ENCODE measurements at regions not wholly inside any gene's neighbourhood (a gene's known extent, or its start where the extent isn't known, plus 50 kb on each side); places are given as distances from the start of the nearest gene placed in this dataset.

DNA sequence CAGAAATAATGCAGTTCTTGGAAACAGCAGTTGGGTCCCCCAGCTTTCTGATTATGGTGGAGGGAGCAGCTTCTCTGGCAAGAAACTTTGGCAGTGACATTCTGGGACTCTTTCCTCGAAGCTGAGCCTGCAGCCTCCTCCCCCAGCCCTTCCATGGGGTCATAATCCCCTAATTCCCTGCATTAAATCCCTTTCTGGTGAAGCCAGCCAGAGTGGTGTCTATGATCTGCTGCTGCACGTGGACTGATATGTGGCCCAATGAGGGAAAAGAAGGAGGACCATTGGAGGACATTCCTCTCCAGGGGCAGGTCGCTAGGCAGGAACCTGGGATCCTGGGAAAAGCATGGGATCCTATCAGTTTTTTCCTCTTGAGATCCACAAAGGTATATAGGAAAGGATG lies 470.5 kb downstream of the RPS24 start:
- TF ChIP-seq NFRKB (IDR thresholded peaks at IDR 0.05) (no peak), ARNT (IDR thresholded peaks at IDR 0.05) (no peak), ZNF384 (IDR thresholded peaks at IDR 0.05) (no peak), ELF4 (IDR thresholded peaks at IDR 0.05) (no peak), SUZ12 (IDR thresholded peaks at IDR 0.05) (no peak), HDGF (IDR thresholded peaks at IDR 0.05; ENCODE audit: borderline replicate concordance) (no peak), CTBP1 (IDR thresholded peaks at IDR 0.05; ENCODE audit: borderline replicate concordance) (no peak), BHLHE40 (IDR thresholded peaks at IDR 0.05; ENCODE audit: borderline replicate concordance) (no peak)
- ChIA-PET CTCF (no interaction called here), POLR2A (no interaction called here)
- DNase-seq (ENCODE audit: extremely low spot score), result no peak

DNA sequence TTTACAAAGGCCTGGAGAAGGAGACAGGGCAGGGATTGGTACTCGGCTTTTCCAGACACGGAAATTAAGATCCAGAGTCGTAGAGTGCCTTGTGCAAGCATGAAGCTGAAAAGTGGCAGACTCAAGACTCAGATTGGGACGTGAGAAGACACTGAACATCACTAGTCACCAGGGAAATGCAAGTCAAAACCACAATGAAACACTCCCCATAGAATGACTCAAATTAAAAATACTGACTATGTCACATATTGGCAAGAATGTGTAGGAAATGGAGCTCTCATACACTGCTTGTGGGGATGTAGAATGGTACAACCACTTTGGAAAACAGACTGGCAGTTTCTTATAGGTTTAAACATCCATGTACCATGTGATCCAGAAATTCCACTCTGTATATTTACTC lies 472.0 kb downstream of the RPS24 start:
- POLR2A ChIA-PET, result no interaction called here
- DNase-seq (ENCODE audit: extremely low spot score), result no peak
- CTCF ChIA-PET, result no interaction called here
- no peak for TF ChIP-seq FOXK2 (IDR thresholded peaks at IDR 0.05)
- TF ChIP-seq HDGF (IDR thresholded peaks at IDR 0.05; ENCODE audit: borderline replicate concordance), result no peak
- TF ChIP-seq SP1 (IDR thresholded peaks at IDR 0.05), result no peak
- no peak for TF ChIP-seq BHLHE40 (IDR thresholded peaks at IDR 0.05; ENCODE audit: borderline replicate concordance)
- no peak for TF ChIP-seq ZNF384 (IDR thresholded peaks at IDR 0.05)
- no peak for TF ChIP-seq FOXA1 (IDR thresholded peaks at IDR 0.05)
- no peak for TF ChIP-seq ELF4 (IDR thresholded peaks at IDR 0.05)
- no peak for TF ChIP-seq FOXM1 (IDR thresholded peaks at IDR 0.05; ENCODE audit: borderline replicate concordance)
- no peak for TF ChIP-seq LEF1 (IDR thresholded peaks at IDR 0.05; ENCODE audit: borderline replicate concordance)
- TF ChIP-seq L3MBTL2 (conservative IDR thresholded peaks at IDR 0.05), result no peak
- TF ChIP-seq CTBP1 (IDR thresholded peaks at IDR 0.05; ENCODE audit: borderline replicate concordance), result no peak
- TF ChIP-seq TARDBP (IDR thresholded peaks at IDR 0.05), result no peak
- no peak for TF ChIP-seq NFRKB (IDR thresholded peaks at IDR 0.05)
- TF ChIP-seq SUZ12 (IDR thresholded peaks at IDR 0.05), result no peak
- TF ChIP-seq ARNT (IDR thresholded peaks at IDR 0.05), result no peak

DNA sequence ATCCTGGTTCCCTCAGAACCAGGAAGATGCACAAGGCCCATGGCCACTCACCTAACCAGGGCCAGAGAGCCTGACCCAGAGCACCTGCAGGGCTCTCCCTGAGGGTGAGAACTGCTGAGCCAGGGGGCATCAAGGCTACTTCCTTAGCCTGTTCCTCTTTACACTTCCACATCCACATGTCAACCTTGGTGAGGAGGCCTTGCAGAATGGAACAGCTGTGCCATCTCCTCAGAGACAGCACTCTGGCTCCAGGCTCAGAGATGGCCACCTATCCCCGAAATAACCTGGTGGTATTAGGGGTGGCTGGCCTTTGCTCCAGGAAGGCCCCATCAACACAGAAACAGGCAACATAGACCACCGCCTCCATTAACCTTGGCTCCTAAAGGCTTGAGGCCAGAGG lies 473.0 kb downstream of the RPS24 start:
- POLR2A ChIA-PET, result no interaction called here
- DNase-seq (ENCODE audit: extremely low spot score), result no peak
- CTCF ChIA-PET, result no interaction called here
- TF ChIP-seq LEF1 (IDR thresholded peaks at IDR 0.05; ENCODE audit: borderline replicate concordance), result no peak
- no peak for TF ChIP-seq CTBP1 (IDR thresholded peaks at IDR 0.05; ENCODE audit: borderline replicate concordance)
- TF ChIP-seq FOXK2 (IDR thresholded peaks at IDR 0.05), result no peak
- no peak for TF ChIP-seq ZNF384 (IDR thresholded peaks at IDR 0.05)
- no peak for TF ChIP-seq NFRKB (IDR thresholded peaks at IDR 0.05)
- no peak for TF ChIP-seq ARNT (IDR thresholded peaks at IDR 0.05)
- TF ChIP-seq TARDBP (IDR thresholded peaks at IDR 0.05), result no peak
- TF ChIP-seq FOXM1 (IDR thresholded peaks at IDR 0.05; ENCODE audit: borderline replicate concordance), result no peak
- TF ChIP-seq L3MBTL2 (conservative IDR thresholded peaks at IDR 0.05), result no peak
- TF ChIP-seq SP1 (IDR thresholded peaks at IDR 0.05), result no peak
- no peak for TF ChIP-seq HDGF (IDR thresholded peaks at IDR 0.05; ENCODE audit: borderline replicate concordance)
- TF ChIP-seq ELF4 (IDR thresholded peaks at IDR 0.05), result no peak

DNA sequence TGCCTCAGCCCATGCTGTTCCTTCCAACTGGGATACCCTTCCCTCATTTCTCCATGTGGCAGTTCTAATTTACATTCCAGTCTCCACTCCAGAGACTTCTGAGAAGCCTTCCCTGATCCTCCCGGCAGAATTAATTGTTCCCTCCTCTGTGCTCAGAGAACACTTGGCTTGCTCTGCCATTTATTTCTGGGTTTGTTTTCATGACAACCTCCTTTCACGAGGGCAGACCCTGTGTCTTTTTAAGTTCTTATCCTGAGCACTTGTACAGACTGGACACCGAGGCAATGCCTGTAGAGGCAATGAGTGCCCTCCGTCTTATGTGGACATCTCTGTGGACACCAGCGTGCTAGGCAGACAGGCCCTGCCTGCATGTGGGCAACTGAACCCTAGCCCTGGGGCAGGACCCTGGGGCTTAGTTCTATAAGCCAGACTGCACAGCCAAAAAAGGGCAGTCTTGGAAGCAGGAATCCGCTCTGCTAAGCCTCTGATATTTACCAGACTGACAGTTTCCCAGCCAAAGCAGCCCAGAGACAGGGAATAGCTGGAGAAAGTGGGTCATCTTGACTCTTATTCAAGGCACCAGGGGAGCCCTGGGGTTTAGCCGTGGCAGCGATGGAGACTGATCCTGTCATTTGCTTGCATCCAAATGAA lies 474.0 kb downstream of the RPS24 start:
- ChIA-PET CTCF (no interaction called here), POLR2A (no interaction called here)
- DNase-seq (ENCODE audit: extremely low spot score), result no peak
- no peak for TF ChIP-seq TARDBP (IDR thresholded peaks at IDR 0.05)
- TF ChIP-seq BHLHE40 (IDR thresholded peaks at IDR 0.05; ENCODE audit: borderline replicate concordance), result no peak
- TF ChIP-seq ARNT (IDR thresholded peaks at IDR 0.05), result no peak
- no peak for TF ChIP-seq FOXM1 (IDR thresholded peaks at IDR 0.05; ENCODE audit: borderline replicate concordance)
- no peak for TF ChIP-seq FOXA1 (IDR thresholded peaks at IDR 0.05)
- TF ChIP-seq LEF1 (IDR thresholded peaks at IDR 0.05; ENCODE audit: borderline replicate concordance), result no peak
- no peak for TF ChIP-seq ELF4 (IDR thresholded peaks at IDR 0.05)
- TF ChIP-seq HDGF (IDR thresholded peaks at IDR 0.05; ENCODE audit: borderline replicate concordance), result no peak
- no peak for TF ChIP-seq CTBP1 (IDR thresholded peaks at IDR 0.05; ENCODE audit: borderline replicate concordance)
- TF ChIP-seq NFRKB (IDR thresholded peaks at IDR 0.05), result no peak

DNA sequence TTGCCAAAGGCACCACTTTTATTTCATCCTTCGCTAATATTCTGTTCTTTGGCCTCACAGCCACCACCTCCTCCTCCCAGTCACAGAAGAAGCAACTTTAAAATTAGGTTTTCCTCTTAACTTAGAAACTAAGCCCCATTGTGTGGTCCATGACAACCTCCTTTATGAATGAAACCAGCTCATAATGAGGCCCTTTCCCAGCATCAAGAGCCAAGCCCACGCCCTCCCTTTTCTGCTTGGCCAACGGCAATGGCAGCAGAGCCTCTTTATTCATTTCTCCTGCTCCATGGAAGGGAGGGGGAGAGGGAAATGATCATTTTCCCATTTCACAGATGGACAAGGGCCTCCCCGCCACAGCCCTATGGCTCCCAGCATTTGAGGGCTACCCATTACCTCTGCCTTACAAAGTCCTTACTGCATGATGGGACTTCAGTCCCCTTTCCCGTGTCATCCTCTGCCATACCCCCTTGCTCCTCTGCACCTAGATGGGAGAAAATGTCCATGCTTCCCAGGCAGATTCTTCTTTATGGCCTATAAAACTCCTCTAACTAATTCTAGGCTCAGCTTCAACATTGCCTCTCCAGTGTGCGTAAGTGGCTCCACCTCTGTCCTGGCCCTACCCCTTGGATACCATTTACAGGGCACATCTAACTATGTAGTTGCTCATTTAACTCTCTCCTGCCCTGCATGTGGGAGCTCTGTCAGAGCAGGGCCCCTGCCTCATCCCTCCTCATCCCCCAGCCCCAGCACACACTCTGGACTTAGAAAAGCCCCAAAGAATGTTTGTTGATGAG lies 475.5 kb downstream of the RPS24 start:
- TF ChIP-seq SP1 (IDR thresholded peaks at IDR 0.05) (no peak), HDGF (IDR thresholded peaks at IDR 0.05; ENCODE audit: borderline replicate concordance) (no peak), TARDBP (IDR thresholded peaks at IDR 0.05) (no peak), FOXA1 (IDR thresholded peaks at IDR 0.05) (no peak), SUZ12 (IDR thresholded peaks at IDR 0.05) (no peak), LEF1 (IDR thresholded peaks at IDR 0.05; ENCODE audit: borderline replicate concordance) (no peak), L3MBTL2 (conservative IDR thresholded peaks at IDR 0.05) (no peak), CTBP1 (IDR thresholded peaks at IDR 0.05; ENCODE audit: borderline replicate concordance) (no peak), ELF4 (IDR thresholded peaks at IDR 0.05) (no peak), ARNT (IDR thresholded peaks at IDR 0.05) (no peak)
- TF ChIP-seq, protein P1, sequence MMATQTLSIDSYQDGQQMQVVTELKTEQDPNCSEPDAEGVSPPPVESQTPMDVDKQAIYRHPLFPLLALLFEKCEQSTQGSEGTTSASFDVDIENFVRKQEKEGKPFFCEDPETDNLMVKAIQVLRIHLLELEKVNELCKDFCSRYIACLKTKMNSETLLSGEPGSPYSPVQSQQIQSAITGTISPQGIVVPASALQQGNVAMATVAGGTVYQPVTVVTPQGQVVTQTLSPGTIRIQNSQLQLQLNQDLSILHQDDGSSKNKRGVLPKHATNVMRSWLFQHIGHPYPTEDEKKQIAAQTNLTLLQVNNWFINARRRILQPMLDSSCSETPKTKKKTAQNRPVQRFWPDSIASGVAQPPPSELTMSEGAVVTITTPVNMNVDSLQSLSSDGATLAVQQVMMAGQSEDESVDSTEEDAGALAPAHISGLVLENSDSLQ (IDR thresholded peaks at IDR 0.05), result no peak
- no peak for DNase-seq (ENCODE audit: extremely low spot score)
- ChIA-PET CTCF (no interaction called here), POLR2A (no interaction called here)

DNA sequence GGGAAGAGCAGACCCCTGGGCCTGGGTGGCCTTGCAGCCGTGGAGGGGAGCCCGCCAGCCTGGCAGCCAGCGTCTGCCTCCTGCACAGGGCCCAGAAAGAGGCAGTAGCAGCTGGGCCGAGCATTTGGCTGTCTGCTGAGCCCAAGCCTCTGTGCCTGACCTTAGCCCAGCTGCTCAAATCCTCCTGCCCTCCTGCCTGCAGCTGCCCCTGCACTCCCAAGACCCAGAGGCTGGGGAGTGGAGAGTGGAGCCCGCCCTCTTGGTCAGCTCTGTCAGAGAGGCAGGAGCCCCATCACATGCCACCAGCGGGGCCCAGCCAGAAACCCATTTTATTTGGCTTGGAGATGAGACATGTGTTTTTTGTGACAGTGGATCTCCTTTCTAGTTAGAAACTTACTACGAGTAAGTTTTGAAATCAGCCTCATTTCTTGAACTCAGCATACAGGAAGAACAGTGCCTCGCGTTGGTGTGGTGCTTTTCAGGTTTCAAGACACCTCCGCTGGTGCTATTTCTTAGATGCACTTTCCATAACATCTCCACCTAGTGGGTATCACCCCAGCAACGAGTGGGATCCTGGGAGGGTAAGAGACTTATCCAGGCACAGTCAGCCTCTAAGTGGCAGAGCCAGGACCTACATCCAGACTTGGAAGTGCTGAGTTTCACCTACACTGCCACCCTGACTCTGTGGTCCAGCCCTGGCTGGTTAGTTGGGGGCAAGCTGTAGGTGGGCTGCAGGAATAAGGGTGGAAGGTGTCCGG lies 477.1 kb downstream of the RPS24 start:
- no peak for DNase-seq (ENCODE audit: extremely low spot score)
- CTCF ChIA-PET, result no interaction called here
- POLR2A ChIA-PET, result no interaction called here

More for the DNA sequence above, 477.1 kb downstream of the RPS24 start:
- no peak for TF ChIP-seq ARNT (IDR thresholded peaks at IDR 0.05)
- TF ChIP-seq FOXK2 (IDR thresholded peaks at IDR 0.05), result no peak
- TF ChIP-seq NFRKB (IDR thresholded peaks at IDR 0.05), result no peak
- no peak for TF ChIP-seq L3MBTL2 (conservative IDR thresholded peaks at IDR 0.05)
- no peak for TF ChIP-seq TARDBP (IDR thresholded peaks at IDR 0.05)
- TF ChIP-seq CTBP1 (IDR thresholded peaks at IDR 0.05; ENCODE audit: borderline replicate concordance), result no peak
- no peak for TF ChIP-seq ZNF384 (IDR thresholded peaks at IDR 0.05)
- no peak for TF ChIP-seq FOXM1 (IDR thresholded peaks at IDR 0.05; ENCODE audit: borderline replicate concordance)
- TF ChIP-seq HDGF (IDR thresholded peaks at IDR 0.05; ENCODE audit: borderline replicate concordance), result no peak
- TF ChIP-seq, protein P1 (IDR thresholded peaks at IDR 0.05), result no peak
- no peak for TF ChIP-seq SUZ12 (IDR thresholded peaks at IDR 0.05)
- no peak for TF ChIP-seq BHLHE40 (IDR thresholded peaks at IDR 0.05; ENCODE audit: borderline replicate concordance)
- no peak for TF ChIP-seq FOXA1 (IDR thresholded peaks at IDR 0.05)
- TF ChIP-seq ELF4 (IDR thresholded peaks at IDR 0.05), result no peak
- TF ChIP-seq LEF1 (IDR thresholded peaks at IDR 0.05; ENCODE audit: borderline replicate concordance), result no peak
- no peak for TF ChIP-seq SP1 (IDR thresholded peaks at IDR 0.05)

Measured in HEK293T (cell line).